ENCODE measurements at regions not wholly inside any gene's neighbourhood (a gene's known extent, or its start where the extent isn't known, plus 50 kb on each side); places are given as distances from the start of the nearest gene placed in this dataset.

GRCh38 chr6:7047966-7048365, 59.8 kb upstream of the RREB1 start:
- TF ChIP-seq GATA3 (IDR thresholded peaks at IDR 0.05; ENCODE audit: low read depth, low read length) (no peak), GATA2 (IDR thresholded peaks at IDR 0.05; ENCODE audit: low read depth, low read length) (no peak)

GRCh38 chr6:7048894-7049293, 58.9 kb upstream of the RREB1 start:
- TF ChIP-seq GATA2 (IDR thresholded peaks at IDR 0.05; ENCODE audit: low read depth, low read length), result no peak
- TF ChIP-seq GATA3 (IDR thresholded peaks at IDR 0.05; ENCODE audit: low read depth, low read length), result no peak

GRCh38 chr6:7050004-7050403, 57.8 kb upstream of the RREB1 start:
- TF ChIP-seq GATA3 (IDR thresholded peaks at IDR 0.05; ENCODE audit: low read depth, low read length) (no peak), GATA2 (IDR thresholded peaks at IDR 0.05; ENCODE audit: low read depth, low read length) (no peak)

GRCh38 chr6:7050872-7051779, 56.6 kb upstream of the RREB1 start:
- TF ChIP-seq GATA3 (IDR thresholded peaks at IDR 0.05; ENCODE audit: low read depth, low read length) (no peak), GATA2 (IDR thresholded peaks at IDR 0.05; ENCODE audit: low read depth, low read length) (no peak)

GRCh38 chr6:7051780-7052442, 55.9 kb upstream of the RREB1 start:
- TF ChIP-seq GATA3 (IDR thresholded peaks at IDR 0.05; ENCODE audit: low read depth, low read length) (no peak), GATA2 (IDR thresholded peaks at IDR 0.05; ENCODE audit: low read depth, low read length) (no peak)

GRCh38 chr6:7052443-7053011, 55.2 kb upstream of the RREB1 start:
- TF ChIP-seq GATA2 (IDR thresholded peaks at IDR 0.05; ENCODE audit: low read depth, low read length), result no peak
- TF ChIP-seq GATA3 (IDR thresholded peaks at IDR 0.05; ENCODE audit: low read depth, low read length), result no peak

- TF ChIP-seq GATA3 (IDR thresholded peaks at IDR 0.05; ENCODE audit: low read depth, low read length), result no peak
- no peak for TF ChIP-seq GATA2 (IDR thresholded peaks at IDR 0.05; ENCODE audit: low read depth, low read length)
Observed at GRCh38 chr6:7053125-7053774, 54.5 kb upstream of the RREB1 start.

All from SH-SY5Y (cell line).